Fibroblast of lung (primary cell): ENCODE measurements at regions not wholly inside any gene's neighbourhood (a gene's known extent, or its start where the extent isn't known, plus 50 kb on each side); places are given as distances from the start of the nearest gene placed in this dataset.

Experiments
- DNase-seq, 2 donors: peaks; one replicate each; pipeline versions ENCODE4 v3.0.0 to v3.0.0-alpha.2; 2010; ENCODE audit warnings: low read depth in 2 of 2
- H2AFZ ChIP-seq: 2 replicates; pipeline ENCODE4 v1.5.1; 2012; ENCODE audit warnings: low read length, control low read depth, inconsistent platforms
- H3K27ac ChIP-seq: 2 replicates; pipeline ENCODE4 v1.5.1; 2011; ENCODE audit warnings: low read length, control low read depth; ENCODE audit not compliant: insufficient read depth
- H3K27me3 ChIP-seq: 2 replicates; pipeline ENCODE4 v1.5.1; 2011; ENCODE audit warnings: mild to moderate bottlenecking, low read length; ENCODE audit not compliant: control insufficient read depth, insufficient read depth
- H3K36me3 ChIP-seq: 2 replicates; pipeline ENCODE4 v1.5.1; 2011; ENCODE audit warnings: low read length; ENCODE audit not compliant: control insufficient read depth, insufficient read depth
- H3K4me1 ChIP-seq: 2 replicates; pipeline ENCODE4 v1.5.1; 2011; ENCODE audit warnings: low read length; ENCODE audit not compliant: control insufficient read depth, insufficient read depth; ENCODE audit errors: extremely low read depth
- H3K4me2 ChIP-seq: 2 replicates; pipeline ENCODE4 v1.5.1; 2011; ENCODE audit warnings: low read length, control low read depth; ENCODE audit not compliant: insufficient read depth; ENCODE audit errors: extremely low read depth
- H3K4me3 ChIP-seq, 4 experiments: fragments of 200-600 bp in 1 of 4; sonication (generic) in 1 of 4; replicated peaks in 1 of 4; 2 replicates each; pipeline ENCODE4 v1.5.1; 2011 to 2016; ENCODE audit warnings: low read length in 4 of 4, low read depth in 3 of 4, mild to moderate bottlenecking in 3 of 4, control low read depth in 2 of 4, inconsistent platforms in 1 of 4, mixed read lengths in 1 of 4; ENCODE audit not compliant: insufficient read depth in 1 of 4; ENCODE audit errors: control extremely low read depth in 1 of 4
- H3K79me2 ChIP-seq: 2 replicates; pipeline ENCODE4 v1.5.1; 2012; ENCODE audit warnings: mild to moderate bottlenecking, low read length, inconsistent platforms; ENCODE audit not compliant: control insufficient read depth, insufficient read depth
- H3K9ac ChIP-seq: 2 replicates; pipeline ENCODE4 v1.5.1; 2011; ENCODE audit warnings: mild to moderate bottlenecking, low read length, control low read depth; ENCODE audit not compliant: insufficient read depth
- H3K9me3 ChIP-seq: 2 replicates; pipeline ENCODE4 v1.5.1; 2012; ENCODE audit warnings: low read depth, low read length; ENCODE audit not compliant: control insufficient read depth, insufficient read depth
- H4K20me1 ChIP-seq: 2 replicates; pipeline ENCODE4 v1.5.1; 2011; ENCODE audit warnings: low read length; ENCODE audit not compliant: control insufficient read depth, insufficient read depth; ENCODE audit errors: extremely low read depth
- CTCF ChIP-seq, 2 donors: IDR thresholded peaks in 1 of 2; conservative IDR thresholded peaks in 1 of 2; 1 replicate in 1 of 2; 2 replicates in 1 of 2; pipeline ENCODE4 v1.5.1; 2011 to 2012; ENCODE audit warnings: low read length in 2 of 2, control low read depth in 1 of 2, inconsistent platforms in 1 of 2, low read depth in 1 of 2, mild to moderate bottlenecking in 1 of 2
- EZH2 ChIP-seq: IDR thresholded peaks from 2 replicates; pipeline ENCODE4 v1.5.1; 2012; ENCODE audit warnings: low read length, control low read depth, mild to moderate bottlenecking; ENCODE audit errors: missing control alignments

GRCh38 chr16:31699601-31700000, 171.9 kb downstream of the AHSP start:
- TF ChIP-seq CTCF (conservative IDR thresholded peaks at IDR 0.05 in 1 of 2, IDR thresholded peaks at IDR 0.05 in 1 of 2; ENCODE audit: low read depth in 1 of 2, low read length in 2 of 2) (no peak), EZH2 (no peak)
- no peak overlapping the region for H3K4me3 ChIP-seq
- H3K4me1 ChIP-seq = no peaks in the 10 kb centered on the region
- H3K9me3 ChIP-seq = no peaks in the 10 kb centered on the region
- no peak overlapping the region for H3K9ac ChIP-seq
- H2AFZ ChIP-seq = no peak overlapping the region
- no peaks in the 10 kb centered on the region for H4K20me1 ChIP-seq
- H3K27me3 ChIP-seq = no peaks in the 10 kb centered on the region
- peaks cover 1% of the 10 kb centered on the region for H3K36me3 ChIP-seq
- no peaks in the 10 kb centered on the region for H3K79me2 ChIP-seq
- no peak overlapping the region for H3K4me2 ChIP-seq
- no peak overlapping the region for H3K27ac ChIP-seq
- DNase-seq = no peak

- Histone ChIP-seq H4K20me1 (no peaks in the 10 kb centered on the region), H3K4me3 (peak overlapping the region; percentile 50 to 90 (median 74)), H3K4me2 (peak overlapping the region; percentile 51), H2AFZ (no peak overlapping the region), H3K9me3 (no peaks in the 10 kb centered on the region), H3K9ac (no peak overlapping the region), H3K27ac (no peak overlapping the region), H3K79me2 (no peaks in the 10 kb centered on the region), H3K36me3 (peaks cover 1% of the 10 kb centered on the region), H3K4me1 (no peaks in the 10 kb centered on the region), H3K27me3 (no peaks in the 10 kb centered on the region)
- DNase-seq = peak in 1 of 2 donors; percentile 51
- TF ChIP-seq EZH2 (no peak), CTCF (conservative IDR thresholded peaks at IDR 0.05 in 1 of 2, IDR thresholded peaks at IDR 0.05 in 1 of 2; ENCODE audit: low read depth in 1 of 2, low read length in 2 of 2) (no peak)
These were observed 172.5 kb downstream of the AHSP start for GRCh38 chr16:31700200-31700529.

- Histone ChIP-seq H3K9me3 (no peaks in the 10 kb centered on the region), H3K9ac (peak overlapping the region; percentile 29), H3K79me2 (no peaks in the 10 kb centered on the region), H3K4me2 (peak overlapping the region; percentile 83), H2AFZ (peak overlapping the region; percentile 77), H3K27ac (no peak overlapping the region), H4K20me1 (no peaks in the 10 kb centered on the region), H3K36me3 (peaks cover 1% of the 10 kb centered on the region), H3K4me1 (no peaks in the 10 kb centered on the region), H3K4me3 (peak overlapping the region; percentile 50 to 90 (median 74)), H3K27me3 (no peaks in the 10 kb centered on the region)
- DNase-seq = peak; percentile 39 to 44
- TF ChIP-seq CTCF (conservative IDR thresholded peaks at IDR 0.05 in 1 of 2, IDR thresholded peaks at IDR 0.05 in 1 of 2; ENCODE audit: low read depth in 1 of 2, low read length in 2 of 2) = peak; percentile 11 to 23
- TF ChIP-seq EZH2 = no peak
These were observed 172.8 kb upstream of the ZNF267 start for GRCh38 chr16:31700530-31701388.
